HEK293T (cell line): ENCODE measurements at regions not wholly inside any gene's neighbourhood (a gene's known extent, or its start where the extent isn't known, plus 50 kb on each side); places are given as distances from the start of the nearest gene placed in this dataset.

Experiments used
- CTCF ChIA-PET: fragments of 350-600 bp; formaldehyde crosslinking; extraction: SDS; loops from one replicate; lab custom pipeline; 2021; ENCODE audit warnings: antibody characterized with exemption, inconsistent platforms; lab: Yijun Ruan, JAX
- POLR2A ChIA-PET: fragments of 350-600 bp; formaldehyde crosslinking; extraction: SDS; loops from one replicate; lab custom pipeline; 2020; ENCODE audit warnings: antibody characterized with exemption, inconsistent platforms; lab: Yijun Ruan, JAX
- DNase-seq: peaks from one replicate; pipeline ENCODE4 v3.0.0; 2012; ENCODE audit warnings: mixed read lengths; ENCODE audit errors: extremely low spot score
- ARNT ChIP-seq: fragments of 450-650 bp; IDR thresholded peaks from 2 replicates; pipeline ENCODE4 v1.6.1; 2017; ENCODE audit warnings: mild to moderate bottlenecking
- BHLHE40 ChIP-seq: fragments of 450-650 bp; IDR thresholded peaks from 2 replicates; pipeline ENCODE4 v1.6.1; 2016; ENCODE audit warnings: mild to moderate bottlenecking, moderate library complexity, borderline replicate concordance
- CTBP1 ChIP-seq: fragments of 450-650 bp; IDR thresholded peaks from 2 replicates; pipeline ENCODE4 v1.6.1; 2016; ENCODE audit warnings: borderline replicate concordance
- ELF4 ChIP-seq: fragments of 450-650 bp; IDR thresholded peaks from 2 replicates; pipeline ENCODE4 v1.6.1; 2017; ENCODE audit warnings: antibody characterized with exemption
- FOXA1 ChIP-seq: fragments of 450-650 bp; IDR thresholded peaks from 2 replicates; pipeline ENCODE4 v1.6.1; 2016; ENCODE audit warnings: mild to moderate bottlenecking
- FOXK2 ChIP-seq: fragments of 450-650 bp; IDR thresholded peaks from 2 replicates; pipeline ENCODE4 v1.6.1; 2016; ENCODE audit warnings: mild to moderate bottlenecking
- FOXM1 ChIP-seq: fragments of 450-650 bp; IDR thresholded peaks from 2 replicates; pipeline ENCODE4 v1.6.1; 2017; ENCODE audit warnings: mild to moderate bottlenecking, borderline replicate concordance
- HDGF ChIP-seq: fragments of 450-650 bp; IDR thresholded peaks from 2 replicates; pipeline ENCODE4 v1.6.1; 2017; ENCODE audit warnings: antibody characterized with exemption, borderline replicate concordance
- L3MBTL2 ChIP-seq: fragments of 450-650 bp; conservative IDR thresholded peaks from 2 replicates; pipeline ENCODE4 v1.6.1; 2016; ENCODE audit warnings: mild to moderate bottlenecking
- LEF1 ChIP-seq: fragments of 450-650 bp; IDR thresholded peaks from 2 replicates; pipeline ENCODE4 v1.6.1; 2017; ENCODE audit warnings: mild to moderate bottlenecking, borderline replicate concordance
- NFRKB ChIP-seq: fragments of 450-650 bp; IDR thresholded peaks from 2 replicates; pipeline ENCODE4 v1.6.1; 2016; ENCODE audit warnings: mild to moderate bottlenecking, moderate library complexity
- SP1 ChIP-seq: fragments of 450-650 bp; IDR thresholded peaks from 2 replicates; pipeline ENCODE4 v1.6.1; 2017
- SUZ12 ChIP-seq: fragments of 450-650 bp; IDR thresholded peaks from 2 replicates; pipeline ENCODE4 v1.6.1; 2016; ENCODE audit warnings: mild to moderate bottlenecking
- TARDBP ChIP-seq: fragments of 450-650 bp; IDR thresholded peaks from 2 replicates; pipeline ENCODE4 v1.6.1; 2016
- ZNF384 ChIP-seq: fragments of 450-650 bp; IDR thresholded peaks from 2 replicates; pipeline ENCODE4 v1.6.1; 2016
- TF ChIP-seq, protein P1 (sequence below): fragments of 450-650 bp; IDR thresholded peaks from 2 replicates; pipeline ENCODE4 v1.6.1; 2016

DNA sequence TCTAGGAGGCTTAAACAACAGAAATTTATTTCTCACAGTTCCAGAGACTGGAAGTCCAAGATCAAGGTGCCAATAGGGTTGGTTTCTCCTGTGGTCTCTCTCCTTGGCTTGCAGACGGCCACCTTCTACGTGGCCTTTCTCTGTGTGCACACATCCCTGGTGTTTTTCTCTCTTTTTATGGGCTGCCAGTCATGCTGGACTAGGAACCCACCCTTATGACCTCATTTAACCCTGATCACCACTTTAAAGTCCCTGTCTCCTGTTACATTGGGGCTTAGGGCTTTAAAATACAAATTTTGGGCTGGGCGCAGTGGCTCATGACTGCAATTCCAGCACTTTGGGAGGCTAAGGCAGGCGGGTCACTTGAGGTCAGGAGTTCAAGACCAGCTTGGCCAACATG, 157.1 kb downstream of the TLE1 start:
- ChIA-PET POLR2A (no interaction called here), CTCF (no interaction called here)
- TF ChIP-seq, protein P1, sequence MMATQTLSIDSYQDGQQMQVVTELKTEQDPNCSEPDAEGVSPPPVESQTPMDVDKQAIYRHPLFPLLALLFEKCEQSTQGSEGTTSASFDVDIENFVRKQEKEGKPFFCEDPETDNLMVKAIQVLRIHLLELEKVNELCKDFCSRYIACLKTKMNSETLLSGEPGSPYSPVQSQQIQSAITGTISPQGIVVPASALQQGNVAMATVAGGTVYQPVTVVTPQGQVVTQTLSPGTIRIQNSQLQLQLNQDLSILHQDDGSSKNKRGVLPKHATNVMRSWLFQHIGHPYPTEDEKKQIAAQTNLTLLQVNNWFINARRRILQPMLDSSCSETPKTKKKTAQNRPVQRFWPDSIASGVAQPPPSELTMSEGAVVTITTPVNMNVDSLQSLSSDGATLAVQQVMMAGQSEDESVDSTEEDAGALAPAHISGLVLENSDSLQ: peak; percentile 78
- TF ChIP-seq ARNT: no peak
- DNase-seq: no peak

GRCh38 chr9:81531511-81531910, 157.8 kb downstream of the TLE1 start:
- CTCF ChIA-PET: no interaction called here
- no peak for TF ChIP-seq ELF4
- no peak for TF ChIP-seq ZNF384
- TF ChIP-seq L3MBTL2: no peak
- TF ChIP-seq, protein P1: no peak
- no peak for TF ChIP-seq ARNT
- no peak for TF ChIP-seq FOXA1
- no peak for TF ChIP-seq CTBP1
- no peak for TF ChIP-seq HDGF
- no peak for TF ChIP-seq FOXK2
- no peak for TF ChIP-seq NFRKB
- TF ChIP-seq TARDBP: no peak
- no peak for TF ChIP-seq LEF1
- TF ChIP-seq FOXM1: no peak
- no peak for TF ChIP-seq SUZ12
- no peak for TF ChIP-seq BHLHE40
- TF ChIP-seq SP1: no peak

GRCh38 chr9:81530846-81531245, 158.5 kb downstream of the TLE1 start:
- CTCF ChIA-PET: interaction anchor here (0.6 kb wide), 1 partner anchor 200 kb away, joined by 3 read pairs; no protein-coding TSS in a partner anchor
- TF ChIP-seq ELF4 (no peak), LEF1 (no peak), SP1 (no peak), FOXM1 (no peak), HDGF (no peak), ARNT (no peak)
- DNase-seq: no peak
- POLR2A ChIA-PET: no interaction called here

More at GRCh38 chr9:81531511-81531910, 157.8 kb downstream of the TLE1 start:
- POLR2A ChIA-PET: no interaction called here
- no peak for DNase-seq

- CTCF ChIA-PET: interaction anchor here (0.6 kb wide), 1 partner anchor 200 kb away, joined by 3 read pairs; no protein-coding TSS in a partner anchor
- no peak for TF ChIP-seq BHLHE40
- no peak for TF ChIP-seq HDGF
- TF ChIP-seq, protein P1: no peak
- no peak for TF ChIP-seq NFRKB
- no peak for TF ChIP-seq L3MBTL2
- no peak for TF ChIP-seq FOXM1
- TF ChIP-seq ZNF384: no peak
- no peak for TF ChIP-seq LEF1
- no peak for TF ChIP-seq FOXA1
- no peak for TF ChIP-seq ELF4
- POLR2A ChIA-PET: no interaction called here
- DNase-seq: no peak
These were observed 159.0 kb downstream of the TLE1 start for GRCh38 chr9:81530310-81530810.

GRCh38 chr9:81529556-81530193, 159.7 kb downstream of the TLE1 start:
- ChIA-PET POLR2A (no interaction called here), CTCF (no interaction called here)
- no peak for DNase-seq
- TF ChIP-seq ELF4 (no peak), BHLHE40 (no peak), HDGF (no peak), FOXM1 (no peak), NFRKB (no peak), FOXK2 (no peak), LEF1 (no peak), L3MBTL2 (no peak), TARDBP (no peak), FOXA1 (no peak), SP1 (no peak)

GRCh38 chr9:81526587-81526986, 162.8 kb downstream of the TLE1 start:
- CTCF ChIA-PET: no interaction called here
- DNase-seq: no peak
- POLR2A ChIA-PET: no interaction called here
- TF ChIP-seq L3MBTL2 (no peak), ELF4 (no peak), FOXK2 (no peak), TARDBP (no peak), FOXM1 (no peak), FOXA1 (no peak), CTBP1 (no peak), BHLHE40 (no peak)
